ENCODE measurements at regions not wholly inside any gene's neighbourhood (a gene's known extent, or its start where the extent isn't known, plus 50 kb on each side); places are given as distances from the start of the nearest gene placed in this dataset.
A peak's percentile ranks its signal among the peaks of the same experiment; 100 is the strongest.

GRCh38 chr11:110772863-110773262, 60.6 kb upstream of the ARHGAP20 start:
- TF ChIP-seq POLR2A (IDR thresholded peaks at IDR 0.05) = no peak
- TF ChIP-seq, protein P1, sequence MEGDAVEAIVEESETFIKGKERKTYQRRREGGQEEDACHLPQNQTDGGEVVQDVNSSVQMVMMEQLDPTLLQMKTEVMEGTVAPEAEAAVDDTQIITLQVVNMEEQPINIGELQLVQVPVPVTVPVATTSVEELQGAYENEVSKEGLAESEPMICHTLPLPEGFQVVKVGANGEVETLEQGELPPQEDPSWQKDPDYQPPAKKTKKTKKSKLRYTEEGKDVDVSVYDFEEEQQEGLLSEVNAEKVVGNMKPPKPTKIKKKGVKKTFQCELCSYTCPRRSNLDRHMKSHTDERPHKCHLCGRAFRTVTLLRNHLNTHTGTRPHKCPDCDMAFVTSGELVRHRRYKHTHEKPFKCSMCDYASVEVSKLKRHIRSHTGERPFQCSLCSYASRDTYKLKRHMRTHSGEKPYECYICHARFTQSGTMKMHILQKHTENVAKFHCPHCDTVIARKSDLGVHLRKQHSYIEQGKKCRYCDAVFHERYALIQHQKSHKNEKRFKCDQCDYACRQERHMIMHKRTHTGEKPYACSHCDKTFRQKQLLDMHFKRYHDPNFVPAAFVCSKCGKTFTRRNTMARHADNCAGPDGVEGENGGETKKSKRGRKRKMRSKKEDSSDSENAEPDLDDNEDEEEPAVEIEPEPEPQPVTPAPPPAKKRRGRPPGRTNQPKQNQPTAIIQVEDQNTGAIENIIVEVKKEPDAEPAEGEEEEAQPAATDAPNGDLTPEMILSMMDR (IDR thresholded peaks at IDR 0.05) = no peak

GRCh38 chr11:110766316-110766715, 54.1 kb upstream of the ARHGAP20 start:
- intact Hi-C loops (cut with DNase I) = no loop called here
- Histone ChIP-seq H3K27me3 (no peaks in the 10 kb centered on the region), H3K36me3 (replicated peaks in 1 of 2) (no peaks in the 10 kb centered on the region), H3K9me3 (replicated peaks in 1 of 3) (no peaks in the 10 kb centered on the region), H3K4me3 (no peak overlapping the region), H3K27ac (no peak overlapping the region), H3K4me1 (replicated peaks in 1 of 2) (peaks cover 5 to 20% of the 10 kb centered on the region in 2 donors)
- no peak for TF ChIP-seq POLR2A (IDR thresholded peaks at IDR 0.05)
- TF ChIP-seq, protein P1 (IDR thresholded peaks at IDR 0.05) = no peak
- no peak for DNase-seq
- 23 to 70% (median 39%) methylated on average over 1 of the region's 1 CpG for WGBS, 4 donors

More at GRCh38 chr11:110772863-110773262, 60.6 kb upstream of the ARHGAP20 start:
- Histone ChIP-seq H3K4me1 (replicated peaks in 1 of 2) (no peaks in the 10 kb centered on the region), H3K36me3 (replicated peaks in 1 of 2) (no peaks in the 10 kb centered on the region), H3K4me3 (no peak overlapping the region), H3K27me3 (no peaks in the 10 kb centered on the region), H3K9me3 (replicated peaks in 1 of 3) (no peaks in the 10 kb centered on the region), H3K27ac (no peak overlapping the region)
- no peak for DNase-seq
- WGBS, 4 donors = 86 to 98% (median 93%) methylated on average over 3 of the region's 3 CpGs
- intact Hi-C loops (cut with DNase I) = no loop called here

DNA sequence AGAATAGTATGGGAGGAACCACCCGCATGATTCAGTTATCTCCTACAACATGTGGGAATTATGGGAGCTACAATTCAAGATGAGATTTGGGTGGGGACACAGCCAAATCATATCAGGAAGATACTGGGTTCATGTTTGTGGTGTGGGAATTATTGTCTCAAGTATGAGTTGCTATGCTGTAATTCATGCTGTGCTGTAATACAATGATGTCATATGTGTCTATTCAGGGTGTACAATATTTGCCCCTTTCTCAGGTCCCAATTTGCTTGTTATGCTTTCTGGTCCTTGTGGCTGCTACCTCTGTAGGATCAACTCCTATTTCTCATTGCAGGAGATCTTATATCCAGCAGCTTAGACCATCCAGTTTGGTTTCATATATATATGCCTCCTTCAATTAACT, 52.2 kb upstream of the ARHGAP20 start:
- Histone ChIP-seq H3K4me3 (no peak overlapping the region), H3K36me3 (replicated peaks in 1 of 2) (no peaks in the 10 kb centered on the region), H3K27ac (no peak overlapping the region), H3K9me3 (replicated peaks in 1 of 3) (no peaks in the 10 kb centered on the region), H3K4me1 (replicated peaks in 1 of 2) (peaks cover 5 to 20% of the 10 kb centered on the region in 2 donors), H3K27me3 (no peaks in the 10 kb centered on the region)
- WGBS, 4 donors = 92 to 100% (median 95%) methylated on average over 1 of the region's 1 CpG
- intact Hi-C loops (cut with DNase I) = no loop called here
- no peak for DNase-seq
- no peak for TF ChIP-seq POLR2A (IDR thresholded peaks at IDR 0.05)
- TF ChIP-seq, protein P1 (IDR thresholded peaks at IDR 0.05) = no peak

DNA sequence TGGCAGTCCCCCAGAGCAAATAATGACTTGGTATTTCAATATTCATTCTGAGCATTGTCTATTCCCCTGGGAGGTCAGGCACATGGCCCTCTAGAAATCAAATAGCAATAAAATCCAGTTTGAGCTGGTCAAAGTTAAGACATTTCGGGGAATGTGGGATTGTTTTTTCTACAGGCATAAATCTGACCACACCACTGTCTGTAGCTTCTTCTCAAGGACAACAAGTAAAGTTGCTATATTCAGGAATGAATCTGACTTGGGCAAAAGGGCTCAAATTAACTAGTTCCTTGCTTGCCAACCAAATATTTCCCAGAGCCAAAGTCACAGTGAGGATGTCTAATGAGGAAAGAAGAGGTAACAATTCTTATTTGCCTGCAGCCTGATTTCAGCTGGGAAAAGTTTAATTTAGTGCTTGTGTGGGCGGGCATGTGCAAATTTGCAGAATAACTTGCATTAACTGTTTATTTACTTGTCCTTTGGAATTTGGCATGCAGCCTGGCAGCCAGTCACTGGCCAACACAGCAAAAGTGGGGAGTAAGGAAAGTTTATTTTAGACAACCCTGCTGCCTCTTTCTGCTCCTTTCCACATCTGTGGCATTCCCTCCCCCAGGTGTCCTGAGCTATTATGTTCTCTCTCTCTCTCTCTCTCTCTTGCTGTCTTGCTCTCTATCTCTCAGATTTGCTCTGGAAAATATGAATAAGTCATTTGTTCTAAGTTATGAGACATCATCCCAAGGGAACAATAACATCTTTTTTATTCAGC, 51.2 kb upstream of the ARHGAP20 start:
- Histone ChIP-seq H3K4me3 (no peak overlapping the region), H3K27me3 (no peaks in the 10 kb centered on the region), H3K9me3 (replicated peaks in 1 of 3) (no peaks in the 10 kb centered on the region), H3K4me1 (replicated peaks in 1 of 2) (peaks cover 5 to 20% of the 10 kb centered on the region in 2 donors), H3K27ac (peak overlapping the region in 2 of 5 donors; percentile 48 to 62), H3K36me3 (replicated peaks in 1 of 2) (no peaks in the 10 kb centered on the region)
- DNase-seq = peak in 6 of 7 donors; percentile 23 to 59 (median 40)
- WGBS, 4 donors = 15 to 26% (median 26%) methylated on average over 2 of the region's 2 CpGs
- TF ChIP-seq POLR2A (IDR thresholded peaks at IDR 0.05) = no peak
- TF ChIP-seq, protein P1 (IDR thresholded peaks at IDR 0.05) = no peak
- intact Hi-C loops (cut with DNase I) = no loop called here
